ENCODE measurements at regions not wholly inside any gene's neighbourhood (a gene's known extent, or its start where the extent isn't known, plus 50 kb on each side); places are given as distances from the start of the nearest gene placed in this dataset.
"Not testable (repeated sequence)": the region's sequence is repeated elsewhere in the genome, so short reads cannot be mapped to it uniquely, and the experiment has no call there.

DNA sequence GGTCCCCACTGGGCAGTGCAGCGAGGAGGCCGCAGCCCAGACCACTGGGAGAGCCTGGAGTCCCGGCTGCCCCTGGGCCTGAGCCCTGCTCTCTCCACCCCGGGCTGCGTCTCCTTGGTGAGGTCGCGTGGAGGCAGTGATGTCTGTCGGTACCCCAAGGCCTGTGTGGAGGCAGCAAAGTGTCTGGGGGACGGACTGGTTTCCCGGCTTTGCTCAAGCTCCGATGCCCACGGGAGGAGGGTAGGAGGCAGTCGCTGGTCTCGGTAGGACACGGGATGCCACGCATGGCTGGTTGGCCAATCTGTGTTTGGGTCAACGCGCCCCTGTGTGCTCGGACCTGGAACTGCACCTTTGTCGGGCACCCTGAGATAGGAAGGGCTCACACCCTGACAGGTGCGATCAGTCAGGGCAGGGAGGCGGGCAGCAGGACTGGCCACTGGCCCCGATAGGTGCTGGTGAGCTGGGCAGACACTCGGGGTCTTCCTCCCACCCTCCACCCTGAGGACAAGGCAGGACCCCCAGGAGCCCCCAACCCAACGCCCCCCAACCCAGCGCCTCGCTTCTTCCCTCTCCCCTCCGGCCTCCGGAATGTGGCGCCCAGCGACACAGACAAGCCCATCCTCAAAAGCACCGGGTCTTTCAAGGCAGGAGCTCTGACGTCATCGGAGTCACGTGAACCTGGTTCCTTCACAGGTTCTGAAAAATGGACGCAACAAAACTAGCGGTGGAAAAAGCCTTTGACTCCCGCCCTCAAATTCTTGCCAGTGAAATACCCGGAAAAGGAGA, 288.6 kb downstream of the NDUFA10 start:
- H3K27me3 Mint-ChIP-seq, result no peaks in the 10 kb centered on the region
- no peaks in the 10 kb centered on the region for H3K4me1 Mint-ChIP-seq
- no peak overlapping the region for H3K4me3 Mint-ChIP-seq
- H3K36me3 Mint-ChIP-seq (ENCODE audit: low read depth), result no peaks in the 10 kb centered on the region
- DNase-seq, result no peak
- ATAC-seq, result no peak
- no peaks in the 10 kb centered on the region for H3K9me3 Mint-ChIP-seq
- no peak overlapping the region for H3K27ac Mint-ChIP-seq

DNA sequence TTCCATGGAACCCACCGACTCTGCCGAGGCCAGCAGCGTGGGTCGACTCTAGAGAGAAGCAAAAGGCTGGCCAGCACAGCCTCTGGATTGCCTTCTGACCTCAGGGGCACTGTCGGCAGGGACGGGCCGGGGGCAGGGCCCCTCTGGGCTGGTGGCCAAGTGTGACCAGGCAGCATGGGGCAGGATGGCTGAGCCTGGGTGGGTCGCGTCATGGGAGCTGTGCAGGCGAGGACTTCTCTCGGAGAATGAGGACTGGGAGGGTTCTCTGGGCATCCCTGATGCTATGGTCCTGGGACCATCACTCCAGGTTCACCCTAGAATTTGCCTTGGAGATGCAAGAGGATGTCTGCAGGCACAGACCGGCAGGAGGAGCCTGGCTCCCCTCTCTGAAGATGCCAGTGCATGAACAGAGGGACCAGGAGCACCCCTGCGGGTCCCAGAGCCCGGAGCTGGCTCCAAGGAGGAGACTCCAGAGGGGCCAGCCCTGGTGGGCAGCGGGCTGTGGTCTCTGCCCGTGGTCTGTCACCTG, 289.2 kb downstream of the NDUFA10 start:
- H3K36me3 Mint-ChIP-seq (ENCODE audit: low read depth), result no peaks in the 10 kb centered on the region
- H3K9me3 Mint-ChIP-seq, result no peaks in the 10 kb centered on the region
- no peaks in the 10 kb centered on the region for H3K4me1 Mint-ChIP-seq
- H3K27ac Mint-ChIP-seq, result no peak overlapping the region
- no peak for DNase-seq
- H3K4me3 Mint-ChIP-seq, result no peak overlapping the region
- no peak for ATAC-seq
- no peaks in the 10 kb centered on the region for H3K27me3 Mint-ChIP-seq

DNA sequence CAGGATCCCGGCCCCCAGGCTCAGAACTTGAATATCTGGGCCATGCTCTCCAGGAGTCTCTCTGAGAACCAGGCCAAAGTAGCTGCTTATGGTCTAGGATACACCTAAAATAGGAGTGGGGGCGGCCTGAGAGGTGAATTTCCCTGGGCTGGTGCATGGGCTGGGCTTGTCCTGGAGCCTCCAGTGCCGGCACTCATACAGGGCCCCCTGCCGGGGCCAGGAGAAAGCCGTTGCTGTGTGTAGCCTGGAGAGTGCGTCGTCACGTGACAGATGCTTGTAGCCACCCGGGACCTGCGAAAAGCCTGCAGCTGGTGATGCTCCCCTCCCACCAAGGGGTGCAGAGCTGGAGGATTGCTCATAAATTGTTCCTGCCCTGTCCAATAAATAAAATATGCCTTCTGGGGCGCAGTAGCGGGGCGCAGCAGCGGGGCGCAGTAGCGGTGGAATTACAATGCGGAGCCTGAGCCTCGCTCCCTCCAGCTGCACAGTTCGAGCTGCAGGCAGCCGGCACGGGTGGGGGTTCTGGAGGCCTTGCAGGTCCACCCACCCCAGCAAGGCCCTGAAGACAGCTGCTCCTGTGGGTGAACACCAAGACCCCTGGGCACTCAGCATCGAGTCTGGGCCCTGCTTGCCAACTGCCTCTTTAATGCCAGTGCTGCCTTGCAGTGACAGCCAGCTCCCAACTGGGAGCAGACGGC, 289.9 kb downstream of the NDUFA10 start:
- ATAC-seq, result peak; percentile 15
- Mint-ChIP-seq H3K36me3 (ENCODE audit: low read depth) (no peaks in the 10 kb centered on the region), H3K27ac (no peak overlapping the region), H3K4me1 (no peaks in the 10 kb centered on the region), H3K27me3 (no peaks in the 10 kb centered on the region), H3K9me3 (no peaks in the 10 kb centered on the region), H3K4me3 (no peak overlapping the region)
- no peak for DNase-seq

DNA sequence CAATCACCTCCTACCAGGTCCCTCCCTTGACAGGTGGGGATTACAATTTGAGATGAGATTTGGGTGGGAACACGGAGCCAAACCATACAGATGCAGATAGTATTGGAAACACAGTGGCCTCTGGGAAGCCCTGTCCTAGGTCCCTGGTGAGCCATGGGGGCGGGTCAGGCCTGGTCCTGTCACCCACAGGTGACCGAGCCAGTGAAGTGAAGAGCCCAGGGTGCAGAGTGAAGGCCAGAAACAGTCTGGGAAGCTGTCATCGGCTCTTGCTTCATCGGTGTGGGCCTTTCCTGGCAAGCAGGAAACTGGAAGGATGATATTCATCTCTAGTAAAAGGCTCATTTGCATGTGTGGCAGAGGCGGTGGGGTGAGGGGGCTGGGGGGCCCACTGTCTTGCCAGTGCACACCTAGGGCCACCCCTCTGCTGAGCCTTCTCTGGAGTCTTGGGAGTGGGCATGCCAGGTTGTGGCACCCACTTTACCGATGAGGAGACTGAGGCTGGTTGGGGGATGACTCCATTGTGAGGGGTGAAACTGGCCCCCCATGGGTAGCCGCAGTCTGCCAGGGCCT, 290.6 kb downstream of the NDUFA10 start:
- ATAC-seq (no peak), DNase-seq (no peak)
- H3K4me1 Mint-ChIP-seq, result no peaks in the 10 kb centered on the region
- no peaks in the 10 kb centered on the region for H3K36me3 Mint-ChIP-seq (ENCODE audit: low read depth)
- H3K27ac Mint-ChIP-seq, result no peak overlapping the region
- no peak overlapping the region for H3K4me3 Mint-ChIP-seq
- no peaks in the 10 kb centered on the region for H3K9me3 Mint-ChIP-seq
- no peaks in the 10 kb centered on the region for H3K27me3 Mint-ChIP-seq

DNA sequence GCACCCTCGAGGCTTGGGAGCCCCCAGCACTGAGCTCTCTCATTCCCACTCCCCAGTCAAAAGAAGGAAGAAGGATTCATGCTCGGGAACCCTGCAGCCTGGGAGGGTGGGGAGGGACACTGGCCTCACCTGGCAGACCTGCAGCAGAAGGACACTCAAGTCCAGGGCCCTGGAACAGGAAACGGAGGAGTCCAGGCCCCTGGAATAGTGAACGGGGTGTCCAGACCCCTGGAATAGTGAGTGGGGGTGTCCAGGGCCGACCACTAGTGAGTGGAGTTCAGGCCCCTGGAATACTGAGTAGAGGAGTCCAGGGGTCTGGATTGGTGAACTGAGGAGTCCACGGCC, 292.5 kb downstream of the NDUFA10 start:
- DNase-seq (no peak), ATAC-seq (no peak)
- Mint-ChIP-seq H3K9me3 (no peaks in the 10 kb centered on the region), H3K4me1 (no peaks in the 10 kb centered on the region), H3K27ac (no peak overlapping the region), H3K36me3 (ENCODE audit: low read depth) (no peaks in the 10 kb centered on the region), H3K27me3 (no peaks in the 10 kb centered on the region), H3K4me3 (no peak overlapping the region)

DNA sequence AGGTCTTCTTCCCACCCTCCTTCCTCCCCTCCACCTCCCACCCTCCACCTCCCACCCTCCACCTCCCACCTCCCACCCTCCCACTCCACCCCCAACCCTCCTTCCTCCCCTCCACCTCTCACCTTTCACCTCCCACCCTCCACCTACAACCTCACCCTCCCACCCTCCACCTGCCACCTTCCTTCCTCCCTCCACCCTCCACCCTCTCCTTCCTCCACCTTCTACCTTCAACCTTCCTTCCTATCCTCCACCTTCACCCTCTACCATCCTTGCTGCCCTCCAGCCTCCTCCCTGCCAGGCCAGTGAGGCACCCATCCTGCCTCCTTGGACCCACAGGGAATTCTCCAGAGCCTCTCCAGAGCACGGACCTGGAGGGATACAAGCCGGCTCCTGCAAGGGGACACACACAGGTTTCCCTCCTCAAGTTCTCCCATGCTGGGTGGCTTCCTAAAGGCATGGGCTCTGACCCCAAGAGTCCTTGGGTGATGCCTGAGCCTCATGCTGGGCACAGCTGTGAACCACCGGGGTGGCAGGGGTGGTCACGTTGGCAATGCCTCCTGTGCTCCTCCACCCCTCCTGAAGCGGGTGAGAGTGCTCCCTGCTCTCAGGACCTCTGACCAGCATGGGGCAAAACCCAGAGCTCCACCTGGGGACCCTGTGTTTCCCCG, 293.0 kb downstream of the NDUFA10 start:
- ATAC-seq, result no peak
- H3K27me3 Mint-ChIP-seq, result no peaks in the 10 kb centered on the region
- no peaks in the 10 kb centered on the region for H3K36me3 Mint-ChIP-seq (ENCODE audit: low read depth)
- no peak overlapping the region for H3K4me3 Mint-ChIP-seq
- H3K27ac Mint-ChIP-seq, result no peak overlapping the region
- no peaks in the 10 kb centered on the region for H3K9me3 Mint-ChIP-seq
- H3K4me1 Mint-ChIP-seq, result no peaks in the 10 kb centered on the region
- DNase-seq, result no peak

DNA sequence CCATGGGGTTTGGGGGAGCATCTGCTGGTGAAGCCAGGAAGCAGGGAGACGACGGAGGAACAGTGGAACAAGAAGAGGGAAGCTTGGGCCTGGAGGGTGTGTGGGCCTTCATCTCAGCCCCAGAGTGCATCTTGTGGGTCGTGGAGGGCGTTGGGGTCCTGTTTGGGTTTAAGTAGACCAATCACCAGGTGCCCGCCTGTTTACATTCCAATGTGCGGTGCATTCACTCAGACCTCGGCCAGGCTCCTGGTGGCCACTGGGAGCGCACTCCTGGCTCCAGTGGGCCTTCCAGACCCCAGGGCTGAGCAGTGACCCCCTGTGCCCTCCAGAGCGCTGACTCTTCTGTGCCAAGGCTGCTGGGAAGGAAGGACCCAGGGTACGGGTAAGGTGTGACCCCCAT, 293.7 kb downstream of the NDUFA10 start:
- DNase-seq (no peak), ATAC-seq (no peak)
- Mint-ChIP-seq H3K9me3 (no peaks in the 10 kb centered on the region), H3K36me3 (ENCODE audit: low read depth) (no peaks in the 10 kb centered on the region), H3K27ac (no peak overlapping the region), H3K27me3 (no peaks in the 10 kb centered on the region), H3K4me1 (no peaks in the 10 kb centered on the region), H3K4me3 (no peak overlapping the region)

DNA sequence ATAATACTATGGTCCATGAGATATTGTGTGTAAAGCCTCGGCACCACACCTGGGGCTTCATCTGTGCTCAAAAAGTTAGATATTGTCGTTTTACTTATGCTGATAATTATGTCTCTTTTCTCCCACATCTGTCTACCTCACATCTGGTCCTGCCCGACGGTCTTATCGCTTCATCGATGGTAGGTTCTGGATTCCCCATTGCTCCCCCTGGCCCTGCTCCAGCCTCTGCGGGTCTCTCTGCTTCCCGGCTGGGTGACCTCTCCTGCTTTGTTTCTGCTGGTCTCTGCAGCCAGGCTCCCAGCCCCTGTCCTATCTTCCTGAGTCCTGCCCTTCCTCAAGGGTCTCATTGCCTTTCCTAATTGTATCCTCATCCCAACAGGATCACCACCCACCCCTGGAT, 294.2 kb downstream of the NDUFA10 start:
- DNase-seq (no peak), ATAC-seq (no peak)
- H3K4me3 Mint-ChIP-seq, result no peak overlapping the region
- H3K27ac Mint-ChIP-seq, result no peak overlapping the region
- H3K9me3 Mint-ChIP-seq, result no peaks in the 10 kb centered on the region
- H3K4me1 Mint-ChIP-seq, result no peaks in the 10 kb centered on the region
- H3K27me3 Mint-ChIP-seq, result no peaks in the 10 kb centered on the region
- no peaks in the 10 kb centered on the region for H3K36me3 Mint-ChIP-seq (ENCODE audit: low read depth)

DNA sequence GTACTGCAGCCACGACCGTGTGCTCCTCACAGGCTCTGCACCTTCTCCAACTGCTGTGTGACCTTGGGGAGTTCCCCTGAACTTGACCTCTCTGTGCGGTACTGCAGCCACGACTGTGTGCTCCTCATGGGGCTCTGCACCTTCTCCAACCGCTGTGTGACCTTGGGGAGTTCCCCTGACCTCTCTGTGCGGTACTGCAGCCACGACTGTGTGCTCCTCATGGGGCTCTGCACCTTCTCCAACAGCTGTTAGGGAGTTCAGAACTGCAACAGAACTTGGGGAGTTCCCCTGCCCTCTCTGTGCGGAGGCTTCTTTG, 294.6 kb downstream of the NDUFA10 start:
- not testable (repeated sequence) for DNase-seq; H3K36me3 Mint-ChIP-seq (ENCODE audit: low read depth); H3K4me1 Mint-ChIP-seq; H3K27ac Mint-ChIP-seq; H3K9me3 Mint-ChIP-seq; H3K4me3 Mint-ChIP-seq; H3K27me3 Mint-ChIP-seq; ATAC-seq

DNA sequence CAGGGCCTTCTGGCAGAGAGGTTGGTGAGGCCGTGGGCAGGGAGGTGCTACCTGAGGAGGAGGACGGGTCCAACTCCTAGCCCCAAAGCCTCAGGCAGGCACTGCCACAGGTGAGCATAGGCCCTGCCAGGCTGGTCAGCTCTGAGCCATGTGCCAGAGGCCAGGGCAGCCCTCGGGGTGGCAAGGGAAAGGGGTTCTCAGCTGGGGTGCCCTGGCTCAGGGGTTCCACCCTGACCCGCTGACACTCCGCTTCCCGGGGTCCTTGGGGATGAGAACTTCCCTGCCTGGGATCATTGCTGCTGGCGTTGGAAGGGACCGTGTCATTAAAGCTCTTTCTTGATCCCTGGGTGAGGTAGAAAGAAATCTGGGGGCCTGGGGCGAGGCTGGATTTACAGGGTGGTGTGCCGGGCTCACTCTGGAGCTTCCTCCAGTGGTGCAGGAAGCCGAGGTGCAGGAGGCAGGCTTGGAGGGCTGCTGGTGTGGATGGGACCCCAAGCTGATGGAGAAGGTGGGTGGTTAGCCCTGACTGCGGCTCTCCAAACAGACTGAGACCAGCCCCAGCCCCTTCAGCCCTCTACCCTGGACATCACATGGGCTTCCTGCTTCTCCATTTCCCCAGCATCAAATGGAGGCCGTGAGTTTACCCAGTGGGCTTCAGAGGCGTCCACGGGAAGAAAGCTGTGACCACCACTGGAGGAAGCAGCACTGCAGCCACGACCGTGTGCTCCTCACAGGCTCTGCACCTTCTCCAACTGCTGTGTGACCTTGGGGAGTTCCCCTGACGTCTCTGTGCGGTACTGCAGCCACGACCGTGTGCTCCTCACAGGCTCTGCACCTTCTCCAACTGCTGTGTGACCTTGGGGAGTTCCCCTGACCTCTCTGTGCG, 295.2 kb downstream of the NDUFA10 start:
- Mint-ChIP-seq H3K27me3 (no peaks in the 10 kb centered on the region), H3K9me3 (no peaks in the 10 kb centered on the region), H3K4me3 (no peak overlapping the region), H3K36me3 (ENCODE audit: low read depth) (no peaks in the 10 kb centered on the region), H3K4me1 (no peaks in the 10 kb centered on the region), H3K27ac (no peak overlapping the region)
- DNase-seq (no peak), ATAC-seq (no peak)

DNA sequence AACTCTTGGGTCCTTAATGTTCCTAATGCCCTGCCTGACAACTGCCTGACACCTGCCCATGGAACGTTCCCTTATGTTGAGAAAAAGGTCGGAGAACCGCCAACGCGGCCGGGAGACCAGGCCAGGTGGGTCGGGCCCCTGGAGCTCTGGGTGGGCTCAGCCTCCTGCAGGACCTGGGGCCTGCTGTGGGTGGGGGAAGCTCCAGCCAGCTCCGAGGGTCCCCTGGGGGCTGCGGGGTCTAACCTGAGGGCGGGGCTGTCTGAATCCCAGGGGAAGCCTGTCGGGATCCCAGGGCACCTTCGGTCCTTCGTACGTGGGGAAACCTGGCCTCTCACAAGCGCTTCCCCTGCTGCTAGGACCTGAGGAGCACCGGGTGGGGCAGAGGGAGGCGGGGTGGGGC, 296.0 kb downstream of the NDUFA10 start:
- no peak overlapping the region for H3K27ac Mint-ChIP-seq
- ATAC-seq, result no peak
- H3K27me3 Mint-ChIP-seq, result no peaks in the 10 kb centered on the region
- H3K4me3 Mint-ChIP-seq, result no peak overlapping the region
- no peak for DNase-seq
- no peaks in the 10 kb centered on the region for H3K9me3 Mint-ChIP-seq
- H3K4me1 Mint-ChIP-seq, result no peaks in the 10 kb centered on the region
- H3K36me3 Mint-ChIP-seq (ENCODE audit: low read depth), result no peaks in the 10 kb centered on the region

DNA sequence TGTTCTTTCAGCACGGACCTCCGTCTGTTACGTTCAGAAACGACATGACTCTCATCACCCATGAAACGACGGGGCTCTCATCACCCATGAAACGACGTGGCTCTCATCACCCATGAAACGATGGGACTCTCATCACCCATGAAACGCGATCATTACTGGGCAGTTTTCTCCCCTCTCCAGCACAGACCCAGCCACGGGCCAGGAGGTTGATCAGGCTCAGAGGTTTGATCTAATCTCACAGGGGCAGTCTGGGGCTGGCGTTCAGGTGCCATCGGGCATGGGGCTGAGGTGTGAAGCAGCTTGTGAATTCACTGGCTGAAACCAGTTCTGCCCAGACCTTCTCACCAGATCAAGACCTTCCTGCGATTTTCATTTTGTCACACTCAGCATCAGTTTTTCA, 296.4 kb downstream of the NDUFA10 start:
- Mint-ChIP-seq H3K4me3 (no peak overlapping the region), H3K4me1 (no peaks in the 10 kb centered on the region), H3K27ac (no peak overlapping the region), H3K36me3 (ENCODE audit: low read depth) (no peaks in the 10 kb centered on the region), H3K27me3 (no peaks in the 10 kb centered on the region), H3K9me3 (no peaks in the 10 kb centered on the region)
- ATAC-seq (no peak), DNase-seq (no peak)

DNA sequence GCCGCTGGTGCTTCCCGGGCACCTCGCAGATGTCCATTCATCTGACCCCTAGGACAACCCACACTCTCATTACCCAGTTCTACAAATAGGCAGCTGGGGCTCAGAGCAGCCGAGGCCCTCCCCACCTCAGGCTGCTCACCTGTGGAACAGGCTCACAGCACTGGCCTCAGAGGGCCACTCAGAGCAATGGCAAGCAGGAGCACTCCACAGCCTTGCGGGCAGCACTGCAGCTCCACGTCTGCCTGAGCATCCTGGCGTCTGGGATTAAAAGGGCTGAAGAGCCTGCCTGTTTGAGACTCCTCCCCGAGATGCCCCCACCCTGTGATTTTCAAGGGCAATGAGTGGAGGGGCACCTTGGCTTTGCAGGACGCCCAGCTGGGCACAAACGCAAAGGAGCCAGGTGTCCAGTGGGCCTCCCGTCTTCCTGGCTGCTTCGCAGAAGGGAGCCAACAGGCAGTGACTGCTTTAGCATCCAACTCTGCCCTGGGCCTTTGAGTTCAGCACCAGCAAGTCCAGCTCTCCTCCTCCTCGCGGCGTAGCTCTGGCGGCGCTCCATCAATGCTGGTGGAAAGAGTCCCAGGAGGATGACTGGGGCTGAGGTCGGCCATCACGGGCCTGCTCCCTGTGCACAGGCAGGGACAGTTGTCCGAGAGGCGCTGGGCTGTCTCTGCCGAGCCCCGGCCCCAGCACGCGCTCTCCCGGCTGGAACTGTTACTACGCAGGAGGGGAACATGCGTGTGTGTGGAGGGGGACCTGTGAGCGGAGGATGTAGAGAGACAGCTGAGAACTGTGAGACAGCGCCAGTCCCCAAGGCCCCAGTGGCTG, 297.2 kb downstream of the NDUFA10 start:
- H3K36me3 Mint-ChIP-seq (ENCODE audit: low read depth), result no peaks in the 10 kb centered on the region
- ATAC-seq (no peak), DNase-seq (no peak)
- H3K27ac Mint-ChIP-seq, result no peak overlapping the region
- H3K9me3 Mint-ChIP-seq, result no peaks in the 10 kb centered on the region
- H3K4me3 Mint-ChIP-seq, result no peak overlapping the region
- no peaks in the 10 kb centered on the region for H3K27me3 Mint-ChIP-seq
- H3K4me1 Mint-ChIP-seq, result no peaks in the 10 kb centered on the region

Measured in activated naive CD8-positive, alpha-beta T cell treated with anti-CD3 and anti-CD28 coated beads, Interleukin-2, amount 50 U/mL, for 24 hours (primary cell).